ENCODE measurements at regions not wholly inside any gene's neighbourhood (a gene's known extent, or its start where the extent isn't known, plus 50 kb on each side); places are given as distances from the start of the nearest gene placed in this dataset.
"Not testable (repeated sequence)": the region's sequence is repeated elsewhere in the genome, so short reads cannot be mapped to it uniquely, and the experiment has no call there.

DNA sequence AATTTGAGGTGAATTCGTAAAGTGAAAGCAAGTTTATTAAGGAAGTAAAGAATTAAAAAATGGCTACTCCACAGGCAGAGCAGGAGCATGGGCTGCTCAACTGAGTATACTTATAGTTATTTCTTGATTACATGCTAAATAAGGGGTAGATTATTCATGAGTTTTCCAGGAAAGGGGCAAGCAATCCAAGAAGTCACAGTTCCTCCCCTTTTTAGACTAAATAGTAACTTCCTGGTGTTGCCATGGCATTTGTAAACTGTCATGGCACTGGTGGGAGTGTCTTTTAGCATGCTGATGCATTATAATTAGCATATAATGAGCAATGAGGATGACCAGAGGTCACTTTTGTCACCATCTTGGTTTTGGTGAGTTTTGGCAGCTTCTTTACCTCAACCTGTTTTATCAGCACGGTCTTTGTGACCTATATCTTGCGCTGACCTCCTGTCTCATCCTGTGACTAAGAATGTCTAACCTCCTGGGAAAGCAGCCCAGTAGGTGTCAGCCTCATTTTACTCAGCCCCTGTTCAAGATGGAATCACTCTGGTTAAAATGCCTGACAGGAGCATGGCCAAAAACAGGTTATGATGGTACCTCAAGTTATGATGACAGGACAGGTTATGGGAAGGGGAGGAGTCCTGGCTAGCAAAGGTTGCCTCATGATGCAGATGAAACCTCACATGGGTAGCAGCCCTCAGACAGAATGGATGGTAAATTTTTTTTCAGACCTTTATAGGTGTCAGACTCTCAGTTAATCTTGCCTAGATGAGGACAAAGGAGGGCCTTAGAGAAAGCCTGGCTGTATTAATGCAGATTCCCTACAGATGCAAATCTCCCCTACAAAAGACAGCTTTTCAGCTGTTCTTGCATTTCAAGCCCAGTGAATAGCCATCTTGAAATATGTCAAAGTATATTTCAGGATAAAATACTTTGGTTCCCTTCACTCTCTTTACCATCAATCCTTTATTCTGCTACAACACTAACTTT, 49.7 kb downstream of the SIPA1L2 start:
- DNase-seq (ENCODE audit: low spot score): no peak

DNA sequence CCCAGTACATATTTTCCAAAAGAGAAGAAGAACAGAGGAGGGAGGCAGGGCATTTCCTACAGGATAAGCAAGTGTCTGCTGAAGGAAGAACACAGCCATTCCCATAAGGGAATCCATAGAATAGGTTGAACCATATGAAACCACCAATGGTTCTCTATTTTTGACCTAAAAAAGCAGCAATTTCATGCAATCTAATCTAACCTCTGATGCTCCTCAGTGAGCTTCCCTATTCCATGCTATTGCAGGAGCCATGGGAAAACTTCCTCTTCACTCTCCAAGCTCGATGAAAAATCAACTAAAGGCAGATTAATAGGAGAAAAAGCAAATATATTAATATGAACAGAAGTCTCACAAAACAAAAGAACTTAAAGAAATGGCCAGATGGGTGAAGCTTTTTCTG, 50.5 kb downstream of the SIPA1L2 start:
- DNase-seq (ENCODE audit: low spot score): no peak

DNA sequence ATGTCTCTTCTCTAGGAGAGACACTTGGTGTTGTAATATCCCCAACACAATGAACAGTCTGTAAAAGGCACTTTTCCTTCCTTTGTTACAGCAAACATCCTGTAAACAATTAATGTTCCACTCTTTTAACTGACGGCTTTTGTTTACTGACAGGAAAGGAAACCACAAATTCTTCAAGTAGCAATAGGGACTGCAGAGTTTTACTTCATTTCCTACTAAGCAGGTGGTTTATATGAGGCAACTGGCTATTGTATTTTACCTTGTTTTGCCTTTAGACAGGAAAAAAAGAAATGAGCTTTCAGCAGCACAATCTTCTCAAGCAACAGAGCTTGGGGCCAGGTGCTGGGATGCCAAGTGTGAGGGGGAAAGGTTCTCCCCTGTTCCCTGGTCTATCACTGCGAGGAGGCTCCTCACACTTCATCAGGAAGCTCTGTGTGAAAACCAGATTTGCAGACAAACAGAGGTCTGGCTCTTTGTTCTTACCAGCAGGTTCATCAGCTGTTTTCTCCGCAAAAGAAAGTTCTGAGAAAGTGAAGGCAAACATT, 51.2 kb downstream of the SIPA1L2 start:
- DNase-seq (ENCODE audit: low spot score): no peak

DNA sequence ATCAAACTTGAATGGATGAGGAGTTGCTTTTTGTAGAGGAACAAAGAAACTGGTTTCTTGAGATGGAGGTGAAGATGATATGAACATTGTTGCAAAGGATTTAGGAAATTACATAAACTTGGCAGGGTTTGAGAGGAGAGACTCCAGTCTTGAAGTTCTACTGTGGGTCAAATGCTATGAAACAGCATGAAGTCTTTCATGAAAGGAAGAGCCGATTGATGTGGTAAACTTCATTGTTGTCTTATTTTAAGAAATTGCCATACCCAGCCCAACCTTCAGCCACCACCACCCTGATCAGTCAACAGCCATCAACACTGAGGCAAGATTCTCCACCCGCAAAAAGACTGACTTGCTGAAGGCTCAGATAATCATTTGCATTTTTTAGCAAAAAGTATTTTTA, 52.2 kb downstream of the SIPA1L2 start:
- DNase-seq (ENCODE audit: low spot score): no peak

DNA sequence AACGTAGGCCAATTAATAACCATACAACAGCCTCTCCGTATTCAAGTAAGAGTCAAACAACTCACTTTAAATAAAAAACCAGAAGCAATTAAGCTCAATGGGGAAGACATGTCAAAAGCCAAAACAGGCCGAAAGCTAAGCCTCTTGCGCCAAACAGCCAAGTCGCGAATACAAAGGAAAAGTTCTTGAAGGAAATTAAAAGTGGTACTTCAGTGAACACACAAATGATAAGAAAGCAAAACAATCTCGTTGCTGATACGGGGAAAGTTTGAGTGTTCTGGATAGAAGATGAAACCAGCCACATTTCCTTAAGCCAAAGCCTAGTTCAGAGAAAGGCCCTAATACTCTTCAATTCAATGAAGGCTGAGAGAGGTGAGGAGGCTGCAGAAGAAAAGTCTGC, 53.4 kb downstream of the SIPA1L2 start:
- no peak for DNase-seq (ENCODE audit: low spot score)

DNA sequence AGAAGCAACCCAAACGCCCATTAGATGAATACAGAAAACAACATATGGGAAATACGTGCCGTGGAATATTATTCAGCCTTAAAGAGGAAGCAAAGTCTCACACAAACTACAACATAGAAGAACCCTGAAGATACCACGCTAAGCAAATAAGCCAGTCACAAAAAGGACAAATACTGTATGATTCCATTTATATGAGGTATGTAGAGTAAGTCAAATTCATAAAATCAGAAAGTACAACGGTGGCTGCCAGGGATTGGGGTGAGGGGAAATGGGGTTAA, 54.2 kb downstream of the SIPA1L2 start:
- DNase-seq (ENCODE audit: low spot score): no peak

DNA sequence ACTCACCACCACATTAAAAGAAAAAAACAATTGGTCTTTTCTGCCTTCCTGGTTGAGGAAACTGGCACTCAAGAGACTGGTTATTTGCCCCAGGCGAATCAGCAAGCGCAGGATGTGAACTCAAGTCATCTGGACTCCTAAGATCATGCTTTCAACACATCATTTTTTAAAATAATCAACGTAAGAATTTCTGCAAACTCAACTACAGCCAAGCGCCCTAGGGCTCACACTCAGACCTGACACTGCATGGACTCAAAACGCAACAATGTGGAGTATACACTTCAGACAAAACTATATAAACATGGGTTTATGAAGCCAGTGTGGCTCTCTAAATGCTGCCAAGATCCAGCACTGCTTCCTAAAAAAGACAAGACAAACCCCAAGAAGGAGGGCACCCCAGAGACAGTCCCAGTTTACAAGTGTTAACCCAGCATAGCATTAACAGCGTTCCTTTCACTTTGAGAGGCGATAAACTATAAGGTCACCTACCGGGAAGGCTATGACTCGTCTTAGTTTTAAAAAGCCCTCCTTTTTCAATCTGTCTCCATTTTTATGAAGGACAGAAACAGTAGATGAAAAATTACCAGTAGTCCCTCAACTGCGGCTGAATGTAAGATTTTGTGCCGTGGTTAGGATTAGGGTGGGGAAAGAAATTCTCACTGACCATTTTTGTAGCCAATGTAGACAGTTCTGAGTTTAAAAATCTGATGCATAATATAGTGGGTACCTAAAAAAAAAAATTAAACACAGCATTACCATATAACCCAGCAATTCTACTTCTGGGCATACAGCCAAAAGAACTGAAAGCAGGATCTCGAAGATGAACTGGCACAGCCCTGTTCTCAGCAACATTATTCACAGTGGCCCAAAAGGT, 54.8 kb downstream of the SIPA1L2 start:
- DNase-seq (ENCODE audit: low spot score): no peak

DNA sequence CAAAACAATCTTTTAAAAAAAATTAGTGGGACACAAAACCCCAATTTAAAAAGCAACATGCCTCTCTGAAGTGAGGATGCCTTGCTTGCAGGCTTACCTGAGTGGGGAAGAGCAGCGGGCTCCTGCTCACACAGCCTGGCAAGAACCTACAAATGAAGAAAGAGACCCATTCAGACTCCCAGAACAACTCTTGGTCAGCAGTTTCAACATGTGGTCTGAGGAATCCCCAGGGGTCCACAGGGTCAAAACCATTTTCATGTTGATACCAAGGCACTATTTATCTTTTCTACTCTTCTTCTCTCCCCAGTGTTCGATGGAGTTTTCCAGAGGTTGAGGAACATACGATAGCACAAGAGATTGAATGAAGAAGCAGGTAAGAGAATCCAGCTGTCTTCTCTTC, 55.9 kb downstream of the SIPA1L2 start:
- no peak for DNase-seq (ENCODE audit: low spot score)

DNA sequence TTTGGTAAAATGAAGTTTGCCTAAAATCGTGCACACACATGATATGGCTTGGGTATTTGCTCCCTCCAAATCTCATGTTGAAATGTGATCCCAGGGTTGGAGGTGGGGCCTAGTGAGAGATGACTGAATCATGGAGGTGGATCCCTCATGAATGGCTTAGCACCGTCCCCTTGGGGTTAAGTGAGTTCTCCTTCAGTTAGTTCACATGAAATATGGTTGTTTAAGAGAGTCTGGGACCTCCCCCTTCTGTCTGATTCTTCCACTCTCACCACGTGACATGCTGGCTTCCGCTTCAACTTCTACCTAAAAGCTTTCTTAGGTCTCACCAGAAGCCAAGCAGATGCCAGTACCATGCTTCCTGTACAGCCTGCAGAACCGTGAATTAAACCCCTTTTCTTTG, 58.4 kb downstream of the SIPA1L2 start:
- no peak for DNase-seq (ENCODE audit: low spot score)

DNA sequence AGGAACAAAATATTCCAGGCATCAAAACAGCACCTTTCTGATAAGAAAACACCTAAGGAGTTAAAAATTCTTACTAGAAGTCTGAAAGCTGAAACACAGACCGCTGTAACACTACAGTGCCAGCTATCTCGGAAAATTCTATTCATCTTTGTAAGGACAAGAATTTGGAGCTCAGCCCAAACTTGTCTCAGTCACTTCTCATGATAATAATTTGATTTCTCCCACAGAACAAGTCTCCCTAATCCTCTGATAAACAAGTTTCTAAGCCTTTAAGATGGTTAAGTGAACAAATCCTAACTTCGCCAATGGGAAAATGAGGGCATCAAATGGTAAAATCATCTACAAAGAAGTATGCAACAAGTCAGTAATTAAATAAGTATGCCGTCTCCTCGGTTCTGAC, 59.9 kb downstream of the SIPA1L2 start:
- DNase-seq (ENCODE audit: low spot score): no peak

DNA sequence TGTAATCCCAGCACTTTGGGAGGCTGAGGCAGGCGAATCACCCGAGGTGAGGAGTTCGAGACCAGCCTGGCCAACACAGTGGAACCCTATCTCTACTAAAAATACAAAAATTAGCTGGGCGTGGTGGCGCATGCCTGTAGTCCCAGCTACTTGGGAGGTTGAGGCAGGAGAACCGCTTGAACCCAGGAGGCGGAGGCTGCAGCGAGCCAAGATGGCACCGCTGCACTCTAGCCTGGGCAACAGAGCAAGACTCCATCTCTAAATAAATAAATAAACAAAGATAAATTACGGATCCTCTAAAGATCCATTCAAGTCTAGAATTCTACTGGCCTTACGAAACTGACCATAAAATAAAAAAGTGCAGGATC, 60.4 kb downstream of the SIPA1L2 start:
- not testable (repeated sequence) for DNase-seq (ENCODE audit: low spot score)

DNA sequence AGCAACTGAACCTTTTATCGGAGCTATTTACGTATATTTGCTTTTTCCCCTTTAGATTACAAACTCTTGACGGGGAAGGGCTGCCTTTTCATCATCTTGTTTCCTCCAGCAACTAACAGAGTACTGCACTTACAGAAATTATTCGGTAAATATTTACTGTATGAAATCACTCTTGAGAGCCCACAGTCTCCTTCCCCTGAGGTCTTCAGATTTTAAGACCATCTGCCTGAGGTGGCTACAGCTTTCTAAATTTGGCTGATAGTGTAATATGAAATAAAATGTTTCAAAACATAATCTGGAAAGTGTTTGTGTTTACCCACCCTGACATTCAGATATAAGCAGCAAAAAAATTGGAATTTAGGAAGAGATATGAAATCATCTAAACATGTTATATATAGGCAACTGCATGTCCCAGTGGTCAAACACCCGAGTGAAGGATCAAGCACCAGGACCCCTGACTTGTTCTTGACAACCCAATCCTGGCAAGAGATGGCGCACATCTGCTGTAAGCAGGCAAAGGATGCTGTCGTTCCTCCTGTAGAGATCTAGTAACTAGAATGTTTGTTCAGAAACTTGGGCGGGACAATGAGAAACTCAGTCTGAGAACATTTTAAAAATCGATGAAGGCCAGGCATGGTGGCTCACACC, 60.9 kb downstream of the SIPA1L2 start:
- DNase-seq (ENCODE audit: low spot score): no peak

DNA sequence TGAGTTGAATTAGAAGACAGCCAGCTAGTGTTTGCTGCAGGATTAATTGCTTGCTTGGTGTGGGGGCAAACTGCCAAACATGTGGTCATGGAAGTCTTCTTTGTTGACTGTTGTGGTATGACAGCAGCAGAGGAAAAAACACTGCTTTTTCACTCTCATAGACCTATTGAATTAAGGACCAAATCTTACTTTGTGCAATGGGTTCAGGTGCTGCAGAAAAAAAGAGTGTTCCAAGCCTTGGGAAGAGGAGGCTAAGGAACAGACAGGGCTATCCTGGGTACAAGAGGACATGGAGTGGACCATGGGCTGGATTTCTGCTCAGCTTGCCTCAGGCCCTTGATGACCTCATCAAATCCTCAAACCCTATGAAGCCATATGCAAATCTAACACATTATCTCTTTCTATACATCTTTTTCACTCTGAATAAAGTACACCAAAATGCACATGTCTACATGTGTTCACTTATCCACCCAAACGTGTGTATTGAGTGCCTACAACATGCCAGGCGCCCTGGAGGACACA, 61.5 kb downstream of the SIPA1L2 start:
- peak; percentile 34 for DNase-seq (ENCODE audit: low spot score)

DNA sequence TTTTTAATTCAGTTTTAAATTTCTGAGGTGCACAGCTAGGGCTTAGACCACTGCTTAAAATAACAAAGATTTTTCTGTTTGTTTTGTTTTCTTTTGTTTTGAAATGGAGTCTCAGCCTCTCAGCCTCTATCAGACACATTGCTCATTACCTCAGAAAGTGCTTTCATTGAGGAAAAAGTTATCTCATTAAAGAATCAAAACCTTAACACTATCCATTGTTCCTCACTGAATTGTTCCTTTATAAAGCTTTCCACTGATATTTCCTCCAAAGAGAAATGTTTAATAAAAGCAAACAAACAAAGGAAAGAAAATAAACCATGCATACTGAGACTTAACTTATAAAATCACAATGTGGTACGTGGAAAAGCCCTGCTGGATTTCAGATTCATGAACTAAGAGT, 63.8 kb downstream of the SIPA1L2 start:
- no peak for DNase-seq (ENCODE audit: low spot score)

DNA sequence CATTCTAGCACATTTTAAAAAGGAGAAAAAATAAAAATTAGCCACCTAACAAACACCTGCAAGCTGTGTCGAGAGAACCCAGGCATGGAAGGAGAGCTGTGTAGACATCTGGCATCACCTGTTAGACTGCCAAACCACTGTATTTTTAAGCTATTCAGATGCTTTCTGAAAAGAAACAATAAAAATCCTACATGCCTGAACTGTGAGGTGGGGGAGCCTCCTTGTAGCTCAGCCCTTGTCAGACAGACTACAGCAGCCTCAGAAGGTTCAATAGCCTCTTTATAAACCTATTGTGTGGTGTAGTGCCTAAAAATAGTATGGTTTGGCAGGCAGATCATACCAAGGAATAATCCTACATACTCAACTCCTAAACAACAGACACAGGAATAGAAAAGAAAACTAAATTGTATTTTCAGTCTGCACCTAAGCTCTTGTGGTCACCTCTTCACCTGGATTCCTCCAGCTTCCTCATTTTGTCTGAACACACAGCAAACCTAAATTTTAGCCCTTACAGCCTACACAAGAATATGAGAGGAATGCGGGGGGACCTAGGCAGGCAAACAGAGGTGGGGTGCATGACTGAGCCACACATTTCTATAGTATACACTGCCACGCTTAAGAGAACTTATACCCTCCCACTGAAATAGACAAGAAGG, 67.0 kb downstream of the SIPA1L2 start:
- DNase-seq (ENCODE audit: low spot score): no peak

DNA sequence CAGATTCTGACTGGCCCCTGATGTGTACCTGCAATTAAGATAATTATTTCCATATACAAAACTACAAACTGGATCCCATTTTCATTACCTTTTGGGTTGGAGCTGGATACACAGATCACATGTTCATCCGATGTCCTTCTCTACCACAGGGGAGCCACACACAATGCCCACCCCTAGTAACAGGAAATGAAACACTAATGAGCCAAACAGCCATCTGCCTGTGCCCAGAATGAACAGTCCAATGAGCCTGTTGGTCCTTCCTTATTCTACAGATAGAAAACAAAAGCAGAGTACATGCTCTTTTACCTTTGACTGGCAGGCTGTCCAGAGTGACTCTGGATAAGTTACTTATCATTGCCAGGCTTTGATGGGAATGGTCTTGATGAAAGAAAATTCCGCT, 68.6 kb downstream of the SIPA1L2 start:
- no peak for DNase-seq (ENCODE audit: low spot score)

DNA sequence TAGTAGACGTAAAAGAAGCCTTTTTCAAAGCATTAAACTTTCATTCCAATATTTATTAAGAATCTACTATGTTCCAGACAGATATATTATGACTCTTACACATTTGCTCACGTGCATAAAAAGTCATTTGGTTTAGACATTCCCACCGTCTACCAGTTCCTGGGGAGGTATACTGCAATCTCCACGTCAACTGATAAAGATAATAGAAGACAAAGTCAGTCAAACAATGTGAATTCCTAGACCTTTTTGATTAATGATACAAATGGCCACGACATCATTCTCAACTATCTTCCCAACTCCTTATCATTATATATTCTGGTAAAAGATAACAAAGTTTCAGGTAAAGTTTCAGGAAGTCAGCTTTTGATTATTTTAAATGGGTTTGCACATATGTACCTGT, 69.0 kb downstream of the SIPA1L2 start:
- no peak for DNase-seq (ENCODE audit: low spot score)

DNA sequence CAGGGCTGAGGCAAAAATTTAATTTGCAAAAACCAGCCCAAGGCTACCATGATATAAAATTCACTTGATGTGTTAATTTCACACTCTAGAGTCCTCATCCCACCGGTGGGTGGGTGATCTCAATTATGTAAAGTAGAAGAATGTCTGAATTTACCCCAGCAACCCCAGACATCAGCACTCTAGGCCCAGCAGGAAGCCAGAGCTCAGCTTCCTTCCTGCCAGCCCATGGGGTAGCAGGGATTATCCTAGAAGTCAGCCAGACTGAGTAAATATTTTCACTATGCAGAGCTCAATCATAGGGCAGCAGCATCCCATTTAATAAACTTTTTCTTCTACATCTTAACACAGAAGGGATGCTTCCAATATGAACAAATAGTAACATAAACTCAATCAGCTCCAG, 71.0 kb downstream of the SIPA1L2 start:
- no peak for DNase-seq (ENCODE audit: low spot score)

DNA sequence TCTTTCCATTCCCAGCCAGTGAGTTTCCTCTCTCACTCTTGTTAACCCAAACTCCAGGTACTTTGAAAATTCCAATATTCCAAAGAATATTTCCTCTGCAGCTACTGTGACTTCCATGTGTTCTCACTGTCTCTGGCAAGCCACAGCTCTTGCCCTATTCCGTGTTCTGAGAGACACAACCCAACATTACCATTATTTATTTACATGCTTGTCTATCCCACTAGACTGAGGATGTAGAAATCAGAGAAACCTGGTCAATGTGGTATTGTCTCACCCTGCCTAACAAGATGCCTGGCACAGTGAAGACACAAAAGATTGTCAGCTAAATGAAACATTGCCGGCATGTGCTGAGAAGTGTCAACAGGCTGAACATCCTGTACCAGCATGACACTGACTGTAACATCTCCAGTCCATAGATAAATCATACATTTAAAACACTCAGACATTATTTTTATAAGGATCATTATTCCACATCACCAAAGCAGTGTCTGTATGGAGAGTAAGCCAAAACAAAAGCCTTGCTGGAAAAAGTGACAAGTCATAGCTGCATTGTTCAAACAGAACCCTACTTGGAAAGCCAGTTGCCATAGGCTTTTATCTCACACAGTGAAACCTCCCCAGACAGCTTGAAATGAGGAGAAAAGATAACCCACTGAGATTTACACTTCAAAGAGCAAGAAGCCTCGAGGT, 72.3 kb downstream of the SIPA1L2 start:
- DNase-seq (ENCODE audit: low spot score): no peak

DNA sequence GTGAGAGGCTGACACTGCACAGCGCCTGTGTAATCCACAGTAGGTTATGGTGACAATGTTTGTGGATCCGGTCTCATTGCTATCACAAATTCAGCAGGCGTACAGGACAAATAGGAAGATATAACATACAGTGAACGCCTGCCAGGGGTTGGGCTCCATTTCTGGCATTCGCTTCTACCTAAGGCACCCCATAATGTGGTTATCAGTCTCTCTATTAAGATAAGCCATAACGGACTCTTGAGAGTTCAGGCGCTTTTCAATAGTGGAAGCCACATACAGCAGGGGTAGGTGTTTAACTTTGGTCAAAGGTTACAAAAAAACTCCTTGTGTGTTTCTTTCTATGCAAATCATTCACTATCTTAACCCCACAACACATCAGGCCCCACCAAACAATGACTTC, 72.8 kb downstream of the SIPA1L2 start:
- no peak for DNase-seq (ENCODE audit: low spot score)

DNA sequence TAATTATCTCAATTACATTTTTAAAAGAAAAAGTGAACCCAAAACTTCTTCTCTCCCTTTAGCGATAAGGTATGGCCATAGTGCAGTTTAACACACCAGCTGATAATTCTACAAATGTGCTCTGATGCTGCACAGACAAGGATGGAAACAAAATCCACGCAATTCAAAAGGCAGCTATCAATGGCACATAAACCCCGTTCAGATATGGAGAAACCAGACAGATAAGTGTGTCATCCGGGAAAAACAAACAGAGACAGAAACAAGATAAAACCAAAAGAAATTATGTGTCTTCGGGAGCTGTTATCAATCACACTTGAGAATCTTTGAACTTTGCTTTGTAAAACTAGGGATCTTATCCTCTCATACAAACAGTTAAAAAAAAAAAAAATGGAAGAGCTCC, 73.6 kb downstream of the SIPA1L2 start:
- DNase-seq (ENCODE audit: low spot score): no peak
